KOPT-K1 (cell line): ENCODE measurements at regions not wholly inside any gene's neighbourhood (a gene's known extent, or its start where the extent isn't known, plus 50 kb on each side); places are given as distances from the start of the nearest gene placed in this dataset.
"Not testable (repeated sequence)": the region's sequence is repeated elsewhere in the genome, so short reads cannot be mapped to it uniquely, and the experiment has no call there.

Source experiments
- H3K27ac ChIP-seq: fragments of 200-600 bp; sonication (generic); 2 replicates; pipeline ENCODE4 v1.5.1; 2016; ENCODE audit warnings: antibody characterized with exemption, mild to moderate bottlenecking, low read depth, low read length; ENCODE audit not compliant: poor library complexity, severe bottlenecking
- H3K36me3 ChIP-seq: fragments of 200-600 bp; sonication (generic); 2 replicates; pipeline ENCODE4 v1.5.1; 2017; ENCODE audit warnings: antibody characterized with exemption, mild to moderate bottlenecking, low read length, moderate library complexity; ENCODE audit not compliant: insufficient read depth
- H3K9me3 ChIP-seq: fragments of 200-600 bp; sonication (generic); 2 replicates; pipeline ENCODE4 v1.5.1; 2017; ENCODE audit warnings: antibody characterized with exemption, low read length, mild to moderate bottlenecking; ENCODE audit not compliant: insufficient read depth, poor library complexity, severe bottlenecking

DNA sequence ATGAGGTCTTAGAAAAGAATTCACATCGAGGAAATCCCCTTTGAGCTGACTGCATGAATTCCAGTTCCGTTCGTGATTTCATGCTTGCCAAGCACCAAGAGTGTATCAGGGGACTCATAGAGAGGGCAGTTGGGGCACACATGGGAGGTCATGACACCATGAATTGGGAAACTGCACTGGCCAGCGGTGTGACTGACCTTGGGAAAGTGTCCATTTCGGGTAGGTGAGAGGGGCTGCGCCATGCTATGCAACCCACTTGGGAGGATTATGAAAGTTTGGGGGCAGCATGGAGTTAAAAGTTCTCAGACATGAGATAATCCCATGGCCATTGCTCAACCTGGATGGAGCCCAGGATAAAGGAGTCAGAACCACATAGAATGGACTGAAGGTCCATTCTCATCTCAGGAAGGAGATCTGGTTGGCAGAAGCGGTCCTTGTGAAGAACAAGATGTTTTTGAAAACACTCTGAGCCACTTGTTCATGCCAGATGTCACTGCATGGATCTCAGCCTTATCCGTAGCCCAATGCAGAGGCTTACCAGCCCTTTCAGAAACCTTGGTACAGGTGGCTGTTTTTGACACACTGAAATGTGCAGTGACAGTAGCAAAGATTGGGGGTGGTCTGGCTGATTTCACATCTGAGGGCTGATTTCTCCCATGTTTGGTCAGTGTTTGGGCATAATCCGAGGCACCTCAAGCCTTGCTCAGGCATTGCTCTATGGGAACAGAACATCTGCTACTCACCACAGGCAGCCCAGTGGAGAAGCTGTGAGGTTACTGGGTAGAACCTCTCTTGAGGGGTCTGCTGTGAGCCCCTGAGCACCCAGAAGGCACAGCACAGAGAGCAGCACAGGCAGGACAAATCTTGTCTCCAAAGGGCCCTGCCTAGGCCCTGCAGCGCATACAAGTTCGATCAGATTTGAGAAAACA, 252.3 kb downstream of the CXCL12 start:
- Histone ChIP-seq H3K9me3 (no peaks in the 10 kb centered on the region), H3K36me3 (no peaks in the 10 kb centered on the region), H3K27ac (no peak overlapping the region)

GRCh38 chr10:44126291-44126717, 258.6 kb downstream of the CXCL12 start:
- no peak overlapping the region for H3K27ac ChIP-seq
- no peaks in the 10 kb centered on the region for H3K9me3 ChIP-seq
- H3K36me3 ChIP-seq: no peaks in the 10 kb centered on the region

- H3K36me3 ChIP-seq: no peaks in the 10 kb centered on the region
- no peaks in the 10 kb centered on the region for H3K9me3 ChIP-seq
- no peak overlapping the region for H3K27ac ChIP-seq
Measured at GRCh38 chr10:44125879-44126278, 259.0 kb downstream of the CXCL12 start.

DNA sequence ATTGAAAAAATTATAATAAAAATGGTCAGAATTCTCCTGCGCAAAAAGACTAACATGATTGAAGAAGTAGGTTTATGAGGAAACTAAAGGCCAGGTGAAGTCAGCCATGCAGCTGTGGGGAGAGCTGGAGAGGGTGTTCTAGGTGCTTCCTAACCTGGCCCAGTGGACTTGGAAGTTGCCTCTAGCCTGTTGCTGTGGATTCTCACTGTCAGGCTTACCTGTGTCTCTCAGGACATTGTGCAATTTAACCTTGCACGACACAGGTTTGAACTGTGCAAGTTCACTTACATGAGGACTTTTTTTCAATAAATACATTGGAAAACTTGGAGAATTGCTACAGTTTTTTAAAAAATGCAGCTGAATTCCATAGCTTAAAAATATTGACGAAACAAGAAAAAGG, 266.4 kb downstream of the CXCL12 start:
- Histone ChIP-seq H3K36me3 (no peaks in the 10 kb centered on the region), H3K9me3 (no peaks in the 10 kb centered on the region), H3K27ac (no peak overlapping the region)

DNA sequence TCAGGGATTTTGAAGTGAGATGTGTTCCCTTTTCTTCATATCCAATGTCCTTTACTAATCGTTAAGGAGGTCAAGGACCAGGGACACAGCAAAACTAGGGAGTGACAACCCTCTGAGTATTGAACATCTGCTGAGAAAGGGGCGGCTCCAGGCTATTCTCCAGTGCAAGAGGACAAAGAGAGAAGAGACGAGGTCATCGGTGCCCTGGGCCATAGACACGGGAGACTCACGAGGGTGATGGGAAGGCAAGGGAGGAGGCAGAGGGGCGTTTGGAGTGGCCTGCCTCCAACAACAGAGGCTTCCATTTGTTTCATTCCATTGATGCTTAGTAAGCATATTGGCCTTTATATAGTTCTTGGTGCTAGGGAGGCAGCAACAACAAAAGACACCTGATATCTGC, 268.4 kb downstream of the CXCL12 start:
- no peak overlapping the region for H3K27ac ChIP-seq
- no peaks in the 10 kb centered on the region for H3K9me3 ChIP-seq
- H3K36me3 ChIP-seq: no peaks in the 10 kb centered on the region

GRCh38 chr10:44115516-44115915, 269.4 kb downstream of the CXCL12 start:
- no peak overlapping the region for H3K27ac ChIP-seq
- H3K36me3 ChIP-seq: no peaks in the 10 kb centered on the region
- no peaks in the 10 kb centered on the region for H3K9me3 ChIP-seq

GRCh38 chr10:44114441-44114840, 270.5 kb downstream of the CXCL12 start:
- H3K36me3 ChIP-seq: no peaks in the 10 kb centered on the region
- H3K27ac ChIP-seq: no peak overlapping the region
- no peaks in the 10 kb centered on the region for H3K9me3 ChIP-seq

DNA sequence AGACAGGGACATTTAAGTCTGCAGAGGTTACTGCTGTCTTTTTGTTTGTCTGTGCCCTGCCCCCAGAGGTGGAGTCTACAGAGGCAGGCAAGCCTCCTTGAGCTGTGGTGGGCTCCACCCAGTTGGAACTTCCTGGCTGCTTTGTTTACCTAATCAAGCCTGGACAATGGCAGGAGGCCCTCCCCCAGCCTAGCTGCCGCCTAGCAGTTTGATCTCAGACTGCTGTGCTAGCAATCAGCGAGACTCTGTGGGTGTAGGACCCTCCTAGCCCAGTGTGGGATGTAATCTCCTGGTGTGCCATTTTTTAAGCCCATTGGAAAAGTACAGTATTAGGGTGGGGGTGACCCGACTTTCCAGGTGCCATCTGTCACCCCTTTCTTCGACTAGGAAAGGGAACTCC, 272.6 kb downstream of the CXCL12 start:
- not testable (repeated sequence) for H3K36me3 ChIP-seq, H3K27ac ChIP-seq, H3K9me3 ChIP-seq

- H3K27ac ChIP-seq: no peak overlapping the region
- no peaks in the 10 kb centered on the region for H3K9me3 ChIP-seq
- H3K36me3 ChIP-seq: no peaks in the 10 kb centered on the region
Measured at GRCh38 chr10:44105696-44106095, 279.2 kb downstream of the CXCL12 start.

GRCh38 chr10:44102726-44103255, 282.1 kb downstream of the CXCL12 start:
- H3K27ac ChIP-seq: no peak overlapping the region
- H3K36me3 ChIP-seq: no peaks in the 10 kb centered on the region
- no peaks in the 10 kb centered on the region for H3K9me3 ChIP-seq

GRCh38 chr10:44101082-44101481, 283.8 kb downstream of the CXCL12 start:
- H3K27ac ChIP-seq: no peak overlapping the region
- H3K36me3 ChIP-seq: no peaks in the 10 kb centered on the region
- H3K9me3 ChIP-seq: no peaks in the 10 kb centered on the region

DNA sequence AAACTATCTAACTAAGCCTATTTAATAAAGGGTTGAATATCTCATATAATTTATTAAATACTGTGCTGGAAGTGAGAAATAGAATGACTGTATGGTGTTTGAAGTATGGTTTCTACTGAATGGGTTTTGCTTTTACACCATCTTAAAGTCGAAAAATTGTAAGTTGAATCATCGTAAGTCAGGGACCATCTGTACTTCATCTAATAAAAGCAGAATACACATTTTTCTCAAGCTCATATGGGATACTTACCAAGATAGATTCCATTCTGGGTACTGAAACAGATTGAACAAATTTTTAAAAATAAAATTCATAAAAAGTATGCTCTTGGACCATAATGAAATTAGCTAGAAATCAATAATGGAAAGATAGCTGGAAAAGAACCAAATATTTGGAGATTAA, 285.4 kb downstream of the CXCL12 start:
- Histone ChIP-seq H3K9me3 (no peaks in the 10 kb centered on the region), H3K36me3 (no peaks in the 10 kb centered on the region), H3K27ac (no peak overlapping the region)

- H3K27ac ChIP-seq, H3K36me3 ChIP-seq, H3K9me3 ChIP-seq: not testable (repeated sequence)
Measured at GRCh38 chr10:44096217-44096616, 288.7 kb downstream of the CXCL12 start.

- H3K9me3 ChIP-seq: no peaks in the 10 kb centered on the region
- H3K27ac ChIP-seq: no peak overlapping the region
- H3K36me3 ChIP-seq: no peaks in the 10 kb centered on the region
Measured at GRCh38 chr10:44089671-44090070, 295.2 kb downstream of the CXCL12 start.

GRCh38 chr10:44087403-44087802, 297.5 kb downstream of the CXCL12 start:
- no peaks in the 10 kb centered on the region for H3K36me3 ChIP-seq

More at GRCh38 chr10:44087403-44087802, 297.5 kb downstream of the CXCL12 start:
- Histone ChIP-seq H3K9me3 (no peaks in the 10 kb centered on the region), H3K27ac (no peak overlapping the region)
